ENCODE measurements at regions not wholly inside any gene's neighbourhood (a gene's known extent, or its start where the extent isn't known, plus 50 kb on each side); places are given as distances from the start of the nearest gene placed in this dataset.

- no peaks in the 10 kb centered on the region for H3K4me1 ChIP-seq
These were observed 169.1 kb upstream of the SIX2 start for GRCh38 chr2:45178359-45178758.

DNA sequence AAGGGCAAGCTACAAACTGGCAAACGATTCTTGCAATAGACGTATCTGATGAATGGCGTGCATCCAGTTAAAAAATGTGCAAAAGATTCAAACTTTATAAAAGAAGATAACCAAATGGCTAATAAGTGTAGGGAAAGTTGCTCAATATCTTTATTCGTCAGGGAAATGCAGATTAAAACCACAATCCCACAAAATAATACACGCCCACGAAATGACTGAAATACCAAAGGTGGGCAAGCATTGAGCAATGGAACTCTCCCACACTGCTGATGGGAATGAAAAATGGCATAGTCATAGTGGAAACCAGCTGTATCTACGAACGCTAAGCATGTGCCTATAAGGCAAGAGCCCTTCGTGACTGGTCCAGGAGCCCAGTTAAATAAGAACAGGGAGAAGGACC is 168.6 kb upstream of the SIX2 start:
- Histone ChIP-seq H3K36me3 (no peaks in the 10 kb centered on the region), H3K27ac (no peak overlapping the region), H3K9me3 (no peaks in the 10 kb centered on the region), H3K27me3 (peaks cover 41% of the 10 kb centered on the region), H3K4me3 (no peak overlapping the region), H3K4me1 (no peaks in the 10 kb centered on the region)
- ATAC-seq = no peak
- no peak for TF ChIP-seq CTCF (IDR thresholded peaks at IDR 0.05)
- no peak for TF ChIP-seq POLR2A (IDR thresholded peaks at IDR 0.05)
- TF ChIP-seq EP300 (IDR thresholded peaks at IDR 0.05) = no peak
- TF ChIP-seq POLR2AphosphoS5 (IDR thresholded peaks at IDR 0.05) = no peak
- WGBS, 2 donors (ENCODE audit: low coverage in 1 of 2) = 52 to 57% methylated on average over 9 of the region's 9 CpGs

More at GRCh38 chr2:45178359-45178758, 169.1 kb upstream of the SIX2 start:
- TF ChIP-seq EP300 (IDR thresholded peaks at IDR 0.05) = no peak
- TF ChIP-seq POLR2A (IDR thresholded peaks at IDR 0.05) = no peak
- no peak for TF ChIP-seq CTCF (IDR thresholded peaks at IDR 0.05)
- TF ChIP-seq POLR2AphosphoS5 (IDR thresholded peaks at IDR 0.05) = no peak
- H3K4me3 ChIP-seq = no peak overlapping the region
- ATAC-seq = no peak
- WGBS, 2 donors (ENCODE audit: low coverage in 1 of 2) = 50% methylated on average over 1 of the region's 1 CpG; no CpG with 5 or more reads in 1 of the 2 donors
- no peak overlapping the region for H3K27ac ChIP-seq
- no peaks in the 10 kb centered on the region for H3K36me3 ChIP-seq
- H3K9me3 ChIP-seq = no peaks in the 10 kb centered on the region
- H3K27me3 ChIP-seq = peaks cover 39% of the 10 kb centered on the region

- Histone ChIP-seq H3K27ac (no peak overlapping the region), H3K4me3 (no peak overlapping the region), H3K36me3 (no peaks in the 10 kb centered on the region), H3K27me3 (peaks cover 51% of the 10 kb centered on the region), H3K4me1 (no peaks in the 10 kb centered on the region), H3K9me3 (no peaks in the 10 kb centered on the region)
- TF ChIP-seq EP300 (IDR thresholded peaks at IDR 0.05) = no peak
- TF ChIP-seq POLR2AphosphoS5 (IDR thresholded peaks at IDR 0.05) = no peak
- no peak for TF ChIP-seq CTCF (IDR thresholded peaks at IDR 0.05)
- no peak for TF ChIP-seq POLR2A (IDR thresholded peaks at IDR 0.05)
- no peak for ATAC-seq
These were observed 167.1 kb upstream of the SIX2 start for GRCh38 chr2:45176390-45176789.

DNA sequence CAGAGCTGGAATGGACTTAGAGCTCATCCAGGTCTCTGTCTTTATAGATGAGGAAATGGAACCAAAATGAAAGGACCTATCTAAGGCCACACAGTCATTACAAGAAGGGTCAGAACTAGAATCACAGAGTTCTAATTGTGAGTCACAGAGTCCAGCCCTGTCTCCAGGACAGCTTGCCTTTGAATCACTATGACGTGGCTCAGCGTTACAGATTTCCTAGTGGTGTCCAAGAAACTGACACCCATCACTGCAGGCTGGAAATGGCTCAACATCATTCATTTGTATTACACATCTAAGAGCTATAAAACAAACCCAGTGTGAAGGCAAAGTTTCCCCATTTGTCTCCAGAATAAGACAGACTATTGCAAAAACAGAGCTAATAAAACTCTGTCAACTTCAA is 164.3 kb upstream of the SIX2 start:
- no peak overlapping the region for H3K27ac ChIP-seq
- TF ChIP-seq EP300 (IDR thresholded peaks at IDR 0.05) (no peak), CTCF (IDR thresholded peaks at IDR 0.05) (no peak), POLR2A (IDR thresholded peaks at IDR 0.05) (no peak), POLR2AphosphoS5 (IDR thresholded peaks at IDR 0.05) (no peak)
- no peaks in the 10 kb centered on the region for H3K36me3 ChIP-seq
- no peaks in the 10 kb centered on the region for H3K9me3 ChIP-seq
- no peak overlapping the region for H3K4me3 ChIP-seq
- peaks cover 0 to 26% (median 14%) of the 10 kb centered on the region in 3 donors for H3K4me1 ChIP-seq
- peaks cover 63% of the 10 kb centered on the region for H3K27me3 ChIP-seq
- WGBS, 2 donors (ENCODE audit: low coverage in 1 of 2) = 48 to 67% methylated on average over 2 of the region's 2 CpGs
- peak; percentile 72 for ATAC-seq

DNA sequence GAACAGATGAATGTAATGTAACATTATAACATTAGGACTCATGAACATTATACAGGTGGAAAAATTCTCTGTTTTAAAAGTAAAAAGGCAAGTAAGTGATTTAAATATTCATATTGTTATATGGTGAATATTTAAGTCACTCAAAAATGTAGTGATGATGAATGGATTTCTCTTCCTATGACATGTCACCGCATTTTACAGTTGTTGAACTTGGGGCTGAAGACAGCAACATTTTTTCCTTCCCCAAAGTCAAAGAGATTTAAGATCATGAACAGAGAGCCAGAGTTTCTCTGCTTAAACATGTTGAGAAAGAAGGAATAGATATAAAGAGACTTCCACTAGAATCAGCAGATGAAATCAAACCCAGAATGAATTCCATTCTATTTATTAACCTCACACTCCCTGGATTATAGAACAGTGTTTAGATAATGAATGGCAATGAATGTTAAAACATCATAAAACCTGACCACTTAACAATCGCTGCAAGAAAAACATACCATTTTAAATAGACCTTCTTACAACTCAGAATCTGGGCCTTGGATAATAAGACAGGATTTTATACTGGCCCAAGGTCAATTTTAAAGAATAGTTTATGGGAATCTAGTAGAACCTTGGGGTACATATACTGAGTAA is 163.6 kb upstream of the SIX2 start:
- TF ChIP-seq CTCF (IDR thresholded peaks at IDR 0.05) = no peak
- no peak for TF ChIP-seq POLR2A (IDR thresholded peaks at IDR 0.05)
- no peak for TF ChIP-seq EP300 (IDR thresholded peaks at IDR 0.05)
- no peak for TF ChIP-seq POLR2AphosphoS5 (IDR thresholded peaks at IDR 0.05)
- Histone ChIP-seq H3K9me3 (no peaks in the 10 kb centered on the region), H3K27ac (no peak overlapping the region), H3K36me3 (no peaks in the 10 kb centered on the region), H3K4me1 (peaks cover 0 to 28% (median 14%) of the 10 kb centered on the region in 3 donors), H3K4me3 (no peak overlapping the region), H3K27me3 (peaks cover 63% of the 10 kb centered on the region)
- 76 to 91% methylated on average over 2 of the region's 2 CpGs for WGBS, 2 donors (ENCODE audit: low coverage in 1 of 2)
- ATAC-seq = no peak
